ENCODE measurements at regions not wholly inside any gene's neighbourhood (a gene's known extent, or its start where the extent isn't known, plus 50 kb on each side); places are given as distances from the start of the nearest gene placed in this dataset.

DNA sequence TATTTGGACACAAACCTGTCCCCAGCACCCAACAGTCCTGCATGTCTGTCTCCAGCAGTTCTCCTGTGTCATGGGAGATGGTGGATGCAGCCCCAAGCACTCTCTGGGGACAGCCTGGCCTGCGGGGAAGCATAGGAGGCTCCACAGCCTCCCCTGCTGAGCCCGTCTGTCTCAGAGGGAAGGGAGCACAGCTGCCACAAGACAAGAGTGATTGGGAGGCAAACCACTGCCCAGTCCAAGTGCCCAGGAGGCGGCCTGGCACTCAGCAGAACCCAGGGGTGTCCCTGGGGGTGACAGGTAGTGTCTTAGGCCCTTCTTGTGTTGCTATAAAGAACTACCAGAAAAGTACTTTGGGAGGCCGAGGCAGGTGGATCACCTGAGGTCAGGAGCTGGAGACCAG, 211.2 kb upstream of the MYT1L start:
- Histone ChIP-seq H3K36me3 (no peaks in the 10 kb centered on the region), H3K27me3 (no peaks in the 10 kb centered on the region), H3K4me1 (no peaks in the 10 kb centered on the region), H3K9me3 (no peaks in the 10 kb centered on the region), H3K4me3 (no peak overlapping the region), H3K27ac (no peak overlapping the region)
- intact Hi-C loops (cut with DNase I; ENCODE audit: low total_unique reads) = no loop called here
- DNase-seq = no peak
- no peak for TF ChIP-seq POLR2A (IDR thresholded peaks at IDR 0.05)
- TF ChIP-seq, protein P1, sequence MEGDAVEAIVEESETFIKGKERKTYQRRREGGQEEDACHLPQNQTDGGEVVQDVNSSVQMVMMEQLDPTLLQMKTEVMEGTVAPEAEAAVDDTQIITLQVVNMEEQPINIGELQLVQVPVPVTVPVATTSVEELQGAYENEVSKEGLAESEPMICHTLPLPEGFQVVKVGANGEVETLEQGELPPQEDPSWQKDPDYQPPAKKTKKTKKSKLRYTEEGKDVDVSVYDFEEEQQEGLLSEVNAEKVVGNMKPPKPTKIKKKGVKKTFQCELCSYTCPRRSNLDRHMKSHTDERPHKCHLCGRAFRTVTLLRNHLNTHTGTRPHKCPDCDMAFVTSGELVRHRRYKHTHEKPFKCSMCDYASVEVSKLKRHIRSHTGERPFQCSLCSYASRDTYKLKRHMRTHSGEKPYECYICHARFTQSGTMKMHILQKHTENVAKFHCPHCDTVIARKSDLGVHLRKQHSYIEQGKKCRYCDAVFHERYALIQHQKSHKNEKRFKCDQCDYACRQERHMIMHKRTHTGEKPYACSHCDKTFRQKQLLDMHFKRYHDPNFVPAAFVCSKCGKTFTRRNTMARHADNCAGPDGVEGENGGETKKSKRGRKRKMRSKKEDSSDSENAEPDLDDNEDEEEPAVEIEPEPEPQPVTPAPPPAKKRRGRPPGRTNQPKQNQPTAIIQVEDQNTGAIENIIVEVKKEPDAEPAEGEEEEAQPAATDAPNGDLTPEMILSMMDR (IDR thresholded peaks at IDR 0.05) = no peak

DNA sequence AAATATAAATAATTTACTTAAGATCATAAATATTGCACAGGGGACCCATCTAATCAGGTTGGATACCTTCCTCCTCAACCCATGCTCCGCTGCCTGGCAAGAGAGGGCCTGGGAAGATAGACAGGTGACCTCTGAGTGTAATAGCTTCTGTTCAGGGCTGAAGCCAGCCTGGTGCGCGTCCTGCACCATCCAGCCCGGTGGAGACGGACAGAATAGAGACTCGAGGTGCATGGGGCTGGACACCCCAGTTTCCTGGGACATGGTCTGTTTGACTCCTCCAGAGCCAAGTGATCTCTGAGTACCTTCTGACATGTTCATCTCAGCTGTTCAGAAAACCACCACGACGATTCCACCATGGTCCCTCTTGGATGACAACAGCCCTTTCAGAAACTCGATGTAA, 209.3 kb upstream of the MYT1L start:
- intact Hi-C loops (cut with DNase I; ENCODE audit: low total_unique reads) = no loop called here
- Histone ChIP-seq H3K9me3 (no peaks in the 10 kb centered on the region), H3K4me3 (no peak overlapping the region), H3K36me3 (no peaks in the 10 kb centered on the region), H3K27me3 (no peaks in the 10 kb centered on the region), H3K4me1 (no peaks in the 10 kb centered on the region), H3K27ac (no peak overlapping the region)
- TF ChIP-seq POLR2A (IDR thresholded peaks at IDR 0.05) = no peak
- TF ChIP-seq, protein P1 (IDR thresholded peaks at IDR 0.05) = no peak
- DNase-seq = no peak

DNA sequence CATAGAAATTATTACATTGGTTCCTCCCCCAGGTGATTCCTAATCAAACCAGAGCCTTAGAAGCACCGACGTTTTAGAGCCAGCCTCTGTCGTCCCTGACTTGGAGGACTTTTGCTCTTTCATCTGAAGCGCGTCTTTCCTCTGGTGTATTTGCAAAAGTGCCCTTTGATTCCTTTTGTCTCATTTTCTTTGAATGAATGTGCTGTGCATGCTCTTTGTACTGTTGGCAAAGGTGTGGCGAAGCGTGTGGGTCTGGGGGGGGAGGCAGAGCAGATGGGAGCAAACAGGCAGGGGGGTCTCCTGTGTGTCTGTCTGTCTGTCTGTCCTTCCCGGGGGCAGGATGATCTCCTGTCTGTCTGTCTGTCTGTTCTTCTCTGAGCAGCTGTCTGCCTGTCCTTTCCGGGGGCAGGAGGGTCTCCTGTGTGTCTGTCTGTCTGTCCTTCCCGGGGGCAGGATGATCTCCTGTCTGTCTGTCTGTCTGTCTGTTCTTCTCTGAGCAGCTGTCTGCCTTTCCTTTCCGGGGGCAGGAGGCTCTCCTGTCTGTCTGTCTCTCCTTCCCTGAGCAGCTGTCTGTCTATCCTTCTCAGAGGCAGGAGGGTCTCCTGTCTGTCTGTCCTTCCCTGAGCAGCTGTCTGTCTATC, 205.5 kb upstream of the MYT1L start:
- Histone ChIP-seq H3K4me3 (no peak overlapping the region), H3K27ac (no peak overlapping the region), H3K9me3 (no peaks in the 10 kb centered on the region), H3K4me1 (no peaks in the 10 kb centered on the region), H3K27me3 (no peaks in the 10 kb centered on the region), H3K36me3 (no peaks in the 10 kb centered on the region)
- no peak for DNase-seq
- intact Hi-C loops (cut with DNase I; ENCODE audit: low total_unique reads) = no loop called here
- TF ChIP-seq POLR2A (IDR thresholded peaks at IDR 0.05) = no peak
- TF ChIP-seq, protein P1 (IDR thresholded peaks at IDR 0.05) = no peak

DNA sequence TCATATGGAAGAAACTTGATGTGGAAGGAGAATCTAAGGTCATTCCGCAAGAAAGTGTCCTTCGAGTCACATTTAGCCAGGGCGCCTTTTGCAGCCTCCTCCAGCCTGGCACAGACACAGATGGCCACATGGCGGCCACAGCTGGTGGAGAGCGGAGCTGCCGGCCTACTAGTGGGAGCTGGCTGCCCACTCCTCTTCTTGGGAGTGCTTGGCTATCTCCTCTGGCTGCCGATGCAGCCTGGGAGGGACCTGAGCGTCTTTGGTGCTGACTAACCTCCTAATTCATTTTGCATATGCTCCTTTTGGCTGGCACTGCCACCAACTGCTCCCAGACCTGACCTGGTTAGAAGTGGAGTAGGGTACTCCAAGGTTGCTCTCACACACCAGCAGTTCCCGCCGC, 199.3 kb upstream of the MYT1L start:
- Histone ChIP-seq H3K9me3 (no peaks in the 10 kb centered on the region), H3K27me3 (no peaks in the 10 kb centered on the region), H3K4me1 (no peaks in the 10 kb centered on the region), H3K4me3 (no peak overlapping the region), H3K27ac (no peak overlapping the region), H3K36me3 (no peaks in the 10 kb centered on the region)
- TF ChIP-seq, protein P1 (IDR thresholded peaks at IDR 0.05) = no peak
- TF ChIP-seq POLR2A (IDR thresholded peaks at IDR 0.05) = no peak
- intact Hi-C loops (cut with DNase I; ENCODE audit: low total_unique reads) = no loop called here
- DNase-seq = no peak

DNA sequence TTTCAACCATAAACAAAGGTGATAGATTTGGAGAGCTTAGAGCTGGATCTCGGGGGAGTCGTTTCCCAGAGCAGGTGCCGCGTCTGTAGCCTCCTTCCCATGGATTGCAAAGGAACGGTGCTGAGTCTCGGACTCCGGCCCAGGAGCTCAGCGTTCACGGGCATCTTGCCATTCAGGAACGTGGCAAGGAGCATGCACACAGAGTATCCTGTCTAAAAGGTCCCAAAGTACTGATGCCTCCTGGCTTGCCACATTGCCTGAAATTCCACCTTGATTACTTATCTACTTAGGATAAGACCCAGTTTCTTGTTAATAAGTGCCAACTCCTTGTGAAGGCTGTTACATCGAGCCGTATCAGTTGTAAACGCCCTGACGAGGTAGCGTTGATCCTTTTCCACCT, 197.8 kb upstream of the MYT1L start:
- Histone ChIP-seq H3K4me3 (no peak overlapping the region), H3K36me3 (no peaks in the 10 kb centered on the region), H3K9me3 (no peaks in the 10 kb centered on the region), H3K4me1 (no peaks in the 10 kb centered on the region), H3K27ac (no peak overlapping the region), H3K27me3 (no peaks in the 10 kb centered on the region)
- DNase-seq = no peak
- intact Hi-C loops (cut with DNase I; ENCODE audit: low total_unique reads) = no loop called here
- TF ChIP-seq POLR2A (IDR thresholded peaks at IDR 0.05) = no peak
- TF ChIP-seq, protein P1 (IDR thresholded peaks at IDR 0.05) = no peak

All from uterus (tissue), 3 donors.